Aorta (tissue), 5 donors: ENCODE measurements at regions not wholly inside any gene's neighbourhood (a gene's known extent, or its start where the extent isn't known, plus 50 kb on each side); places are given as distances from the start of the nearest gene placed in this dataset.

Source experiments
- ATAC-seq: fragments of 200-7000 bp; cut with Tn5 transposase; one replicate; pipeline ENCODE4 v1.9.1; 2022; ENCODE audit warnings: moderate library complexity; ENCODE audit not compliant: low FRiP score
- DNase-seq, 2 donors: peaks; one replicate each; pipeline ENCODE4 v3.0.0-alpha.2; 2020
- H3K27ac ChIP-seq, 2 donors: one replicate each; pipeline ENCODE4 v1.5.1; 2013; ENCODE audit warnings: low read length in 2 of 2, mild to moderate bottlenecking in 2 of 2, moderate library complexity in 2 of 2, control low read depth in 1 of 2, inconsistent platforms in 1 of 2, low read depth in 1 of 2
- H3K27me3 ChIP-seq, 2 donors: one replicate each; pipeline ENCODE4 v1.6.1; 2013; ENCODE audit warnings: control low read depth in 1 of 2, low read length in 1 of 2, mild to moderate bottlenecking in 1 of 2, moderate library complexity in 1 of 2; ENCODE audit not compliant: insufficient read depth in 2 of 2, control insufficient read depth in 1 of 2
- H3K36me3 ChIP-seq, 2 donors: one replicate each; pipeline ENCODE4 v1.6.1; 2013; ENCODE audit warnings: control low read depth in 1 of 2, low read length in 1 of 2, mild to moderate bottlenecking in 1 of 2; ENCODE audit not compliant: insufficient read depth in 2 of 2, control insufficient read depth in 1 of 2
- H3K4me1 ChIP-seq, 2 donors: one replicate each; pipeline ENCODE4 v1.6.1; 2013; ENCODE audit warnings: low read length in 2 of 2, control low read depth in 1 of 2, mild to moderate bottlenecking in 1 of 2, moderate library complexity in 1 of 2; ENCODE audit not compliant: insufficient read depth in 2 of 2, control insufficient read depth in 1 of 2
- H3K4me3 ChIP-seq, 2 donors: one replicate each; pipeline ENCODE4 v1.5.1; 2013; ENCODE audit warnings: low read length in 2 of 2, control low read depth in 1 of 2, mild to moderate bottlenecking in 1 of 2
- H3K9me3 ChIP-seq: one replicate; pipeline ENCODE4 v1.6.1; 2013; ENCODE audit warnings: mild to moderate bottlenecking, low read length; ENCODE audit not compliant: control insufficient read depth
- WGBS, 2 donors: extraction: QIAGEN DNeasy Blood & Tissue Kit; methylation state at CpG; one replicate each; pipeline ENCODE4 v1.1.7; 2013; 5-methylcytosine and 5-hydroxymethylcytosine counted together
- intact Hi-C, 2 donors: fragments of 100-400 bp; cut with DNase I; formaldehyde crosslinking; loops; one replicate each; pipeline versions ENCODE4 v1.14.2 to v1.15.0; 2022
- donor health status: healthy with polysubstance abuse.
- donor health status: Bipolar disorder and iron deficiency.
- donor health status: DM: no; HTN: no; CAD: no.
- donor health status: DM: no; HTN: no; CAD: no.
- donor health status: DM: yes; HTN: yes; CAD: no.

GRCh38 chr16:60073376-60073775, 1339.3 kb upstream of the GOT2 start:
- intact Hi-C loops: no loop called here
- no peak for ATAC-seq

GRCh38 chr16:60064026-60064425, 1329.9 kb upstream of the GOT2 start:
- Histone ChIP-seq H3K4me1 (no peaks in the 10 kb centered on the region), H3K27me3 (no peaks in the 10 kb centered on the region), H3K4me3 (no peak overlapping the region), H3K36me3 (no peaks in the 10 kb centered on the region), H3K9me3 (no peaks in the 10 kb centered on the region), H3K27ac (no peak overlapping the region)
- ATAC-seq (no peak), DNase-seq (no peak)
- intact Hi-C loops: no loop called here

More at GRCh38 chr16:60073376-60073775, 1339.3 kb upstream of the GOT2 start:
- Histone ChIP-seq H3K4me3 (no peak overlapping the region), H3K27ac (no peak overlapping the region), H3K36me3 (no peaks in the 10 kb centered on the region), H3K9me3 (no peaks in the 10 kb centered on the region), H3K27me3 (no peaks in the 10 kb centered on the region), H3K4me1 (no peaks in the 10 kb centered on the region)
- 54 to 60% methylated on average over 4 of the region's 4 CpGs for WGBS, 2 donors
- DNase-seq: no peak

GRCh38 chr16:60061396-60061795, 1327.3 kb upstream of the GOT2 start:
- Histone ChIP-seq H3K4me1 (no peaks in the 10 kb centered on the region), H3K4me3 (no peak overlapping the region), H3K27me3 (no peaks in the 10 kb centered on the region), H3K27ac (no peak overlapping the region), H3K9me3 (no peaks in the 10 kb centered on the region), H3K36me3 (no peaks in the 10 kb centered on the region)
- DNase-seq (no peak), ATAC-seq (no peak)
- intact Hi-C loops: no loop called here

- no peak for ATAC-seq
- intact Hi-C loops: no loop called here
- no peak overlapping the region for H3K27ac ChIP-seq
- no peak overlapping the region for H3K4me3 ChIP-seq
- H3K27me3 ChIP-seq: no peaks in the 10 kb centered on the region
- no peaks in the 10 kb centered on the region for H3K36me3 ChIP-seq
- no peaks in the 10 kb centered on the region for H3K4me1 ChIP-seq
- no peak for DNase-seq
- 3 to 14% methylated on average over 2 of the region's 2 CpGs for WGBS, 2 donors
- no peaks in the 10 kb centered on the region for H3K9me3 ChIP-seq
Measured at GRCh38 chr16:60060731-60061130, 1326.6 kb upstream of the GOT2 start.

GRCh38 chr16:60059141-60059540, 1325.0 kb upstream of the GOT2 start:
- 51% methylated on average over 1 of the region's 1 CpG for WGBS, 2 donors
- Histone ChIP-seq H3K27ac (no peak overlapping the region), H3K4me1 (no peaks in the 10 kb centered on the region), H3K36me3 (no peaks in the 10 kb centered on the region), H3K4me3 (no peak overlapping the region), H3K9me3 (no peaks in the 10 kb centered on the region), H3K27me3 (no peaks in the 10 kb centered on the region)
- ATAC-seq (no peak), DNase-seq (no peak)
- intact Hi-C loops: no loop called here

GRCh38 chr16:60041671-60042070, 1307.6 kb upstream of the GOT2 start:
- Histone ChIP-seq H3K9me3 (no peaks in the 10 kb centered on the region), H3K27me3 (no peaks in the 10 kb centered on the region), H3K36me3 (no peaks in the 10 kb centered on the region), H3K27ac (no peak overlapping the region), H3K4me1 (no peaks in the 10 kb centered on the region), H3K4me3 (no peak overlapping the region)
- intact Hi-C loops: no loop called here
- DNase-seq (no peak), ATAC-seq (no peak)
- WGBS, 2 donors: 80 to 86% methylated on average over 1 of the region's 1 CpG

- 39 to 53% methylated on average over 1 of the region's 1 CpG for WGBS, 2 donors
- intact Hi-C loops: no loop called here
- H3K27ac ChIP-seq: no peak overlapping the region
- no peaks in the 10 kb centered on the region for H3K36me3 ChIP-seq
- H3K27me3 ChIP-seq: no peaks in the 10 kb centered on the region
- no peak overlapping the region for H3K4me3 ChIP-seq
- DNase-seq (no peak), ATAC-seq (no peak)
- H3K4me1 ChIP-seq: no peaks in the 10 kb centered on the region
- H3K9me3 ChIP-seq: no peaks in the 10 kb centered on the region
Measured at GRCh38 chr16:60031740-60032139, 1297.6 kb upstream of the GOT2 start.

- H3K4me1 ChIP-seq: no peaks in the 10 kb centered on the region
- DNase-seq: no peak
- intact Hi-C loops: no loop called here
- H3K36me3 ChIP-seq: no peaks in the 10 kb centered on the region
- H3K4me3 ChIP-seq: no peak overlapping the region
- no peak overlapping the region for H3K27ac ChIP-seq
- no peak for ATAC-seq
- H3K27me3 ChIP-seq: no peaks in the 10 kb centered on the region
- no peaks in the 10 kb centered on the region for H3K9me3 ChIP-seq
Measured at GRCh38 chr16:60027351-60027750, 1293.2 kb upstream of the GOT2 start.

GRCh38 chr16:60013076-60013475, 1279.0 kb upstream of the GOT2 start:
- no peak for ATAC-seq
- no peak overlapping the region for H3K4me3 ChIP-seq
- 83 to 99% methylated on average over 8 of the region's 8 CpGs for WGBS, 2 donors
- H3K27me3 ChIP-seq: peaks cover 0 to 2% of the 10 kb centered on the region in 2 donors
- intact Hi-C loops: no loop called here
- no peak for DNase-seq
- no peaks in the 10 kb centered on the region for H3K36me3 ChIP-seq
- H3K27ac ChIP-seq: no peak overlapping the region
- H3K9me3 ChIP-seq: no peaks in the 10 kb centered on the region
- H3K4me1 ChIP-seq: no peaks in the 10 kb centered on the region
